HL-60 (cell line): ENCODE measurements at regions not wholly inside any gene's neighbourhood (a gene's known extent, or its start where the extent isn't known, plus 50 kb on each side); places are given as distances from the start of the nearest gene placed in this dataset.

Experiments used
- CTCF ChIP-seq: IDR thresholded peaks from one replicate; pipeline ENCODE4 v1.5.1; 2011; ENCODE audit warnings: low read length, control low read depth, inconsistent platforms; ENCODE audit not compliant: insufficient read depth
- GABPA ChIP-seq: IDR thresholded peaks from 2 replicates; pipeline ENCODE4 v1.6.1; 2012; ENCODE audit warnings: low read depth
- POLR2AphosphoS5 ChIP-seq: IDR thresholded peaks from 2 replicates; pipeline ENCODE4 v1.6.1; 2012; ENCODE audit warnings: low read depth
- TF ChIP-seq, protein P1 (sequence below): IDR thresholded peaks from 2 replicates; pipeline ENCODE4 v1.6.1; 2012; ENCODE audit warnings: low read depth; ENCODE audit not compliant: insufficient replicate concordance

GRCh38 chr14:43043850-43044249 is 1437.2 kb downstream of the LRFN5 start:
- TF ChIP-seq CTCF (no peak), POLR2AphosphoS5 (no peak), GABPA (no peak)
- TF ChIP-seq, protein P1, sequence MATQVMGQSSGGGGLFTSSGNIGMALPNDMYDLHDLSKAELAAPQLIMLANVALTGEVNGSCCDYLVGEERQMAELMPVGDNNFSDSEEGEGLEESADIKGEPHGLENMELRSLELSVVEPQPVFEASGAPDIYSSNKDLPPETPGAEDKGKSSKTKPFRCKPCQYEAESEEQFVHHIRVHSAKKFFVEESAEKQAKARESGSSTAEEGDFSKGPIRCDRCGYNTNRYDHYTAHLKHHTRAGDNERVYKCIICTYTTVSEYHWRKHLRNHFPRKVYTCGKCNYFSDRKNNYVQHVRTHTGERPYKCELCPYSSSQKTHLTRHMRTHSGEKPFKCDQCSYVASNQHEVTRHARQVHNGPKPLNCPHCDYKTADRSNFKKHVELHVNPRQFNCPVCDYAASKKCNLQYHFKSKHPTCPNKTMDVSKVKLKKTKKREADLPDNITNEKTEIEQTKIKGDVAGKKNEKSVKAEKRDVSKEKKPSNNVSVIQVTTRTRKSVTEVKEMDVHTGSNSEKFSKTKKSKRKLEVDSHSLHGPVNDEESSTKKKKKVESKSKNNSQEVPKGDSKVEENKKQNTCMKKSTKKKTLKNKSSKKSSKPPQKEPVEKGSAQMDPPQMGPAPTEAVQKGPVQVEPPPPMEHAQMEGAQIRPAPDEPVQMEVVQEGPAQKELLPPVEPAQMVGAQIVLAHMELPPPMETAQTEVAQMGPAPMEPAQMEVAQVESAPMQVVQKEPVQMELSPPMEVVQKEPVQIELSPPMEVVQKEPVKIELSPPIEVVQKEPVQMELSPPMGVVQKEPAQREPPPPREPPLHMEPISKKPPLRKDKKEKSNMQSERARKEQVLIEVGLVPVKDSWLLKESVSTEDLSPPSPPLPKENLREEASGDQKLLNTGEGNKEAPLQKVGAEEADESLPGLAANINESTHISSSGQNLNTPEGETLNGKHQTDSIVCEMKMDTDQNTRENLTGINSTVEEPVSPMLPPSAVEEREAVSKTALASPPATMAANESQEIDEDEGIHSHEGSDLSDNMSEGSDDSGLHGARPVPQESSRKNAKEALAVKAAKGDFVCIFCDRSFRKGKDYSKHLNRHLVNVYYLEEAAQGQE = no peak
